Panc1 (cell line): ENCODE measurements at regions not wholly inside any gene's neighbourhood (a gene's known extent, or its start where the extent isn't known, plus 50 kb on each side); places are given as distances from the start of the nearest gene placed in this dataset.

Source experiments
- POLR2AphosphoS5 ChIP-seq: IDR thresholded peaks from 2 replicates; pipeline ENCODE4 v1.6.1; 2012; ENCODE audit warnings: mild to moderate bottlenecking, low read depth, low read length, moderate library complexity
- REST ChIP-seq, 2 experiments: IDR thresholded peaks; 2 replicates each; pipeline ENCODE4 v1.6.1; 2011 to 2012; ENCODE audit warnings: low read depth in 2 of 2, control low read depth in 1 of 2, low read length in 1 of 2, mild to moderate bottlenecking in 1 of 2, moderate library complexity in 1 of 2; ENCODE audit not compliant: insufficient read depth in 1 of 2
- SIN3A ChIP-seq: IDR thresholded peaks from 2 replicates; pipeline ENCODE4 v1.6.1; 2012; ENCODE audit warnings: low read depth, mild to moderate bottlenecking, low read length, moderate library complexity, borderline replicate concordance; ENCODE audit not compliant: insufficient read depth
- TF ChIP-seq, protein P1 (sequence below): fragments of 450-650 bp; IDR thresholded peaks from 2 replicates; pipeline ENCODE4 v1.5.1; 2017; ENCODE audit warnings: mild to moderate bottlenecking

DNA sequence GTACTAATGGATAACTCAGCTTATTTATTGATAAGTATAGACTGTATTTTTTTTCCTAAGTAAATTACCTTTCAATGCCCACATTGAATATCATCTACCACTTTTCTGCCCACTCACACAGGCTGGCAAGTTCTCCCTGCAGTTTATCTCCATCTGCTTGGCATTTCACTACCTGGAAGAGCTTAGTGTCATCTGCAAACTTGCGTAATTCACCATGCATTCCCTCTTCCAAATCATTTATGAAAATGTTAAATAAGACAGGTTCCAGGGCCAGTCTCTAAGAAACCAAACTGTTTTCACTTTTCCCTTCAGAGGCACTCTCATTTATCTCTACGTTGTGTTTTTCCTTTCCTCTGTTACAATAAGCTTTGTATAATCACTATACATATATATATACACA is 1076.6 kb downstream of the IGSF11 start:
- TF ChIP-seq, protein P1, sequence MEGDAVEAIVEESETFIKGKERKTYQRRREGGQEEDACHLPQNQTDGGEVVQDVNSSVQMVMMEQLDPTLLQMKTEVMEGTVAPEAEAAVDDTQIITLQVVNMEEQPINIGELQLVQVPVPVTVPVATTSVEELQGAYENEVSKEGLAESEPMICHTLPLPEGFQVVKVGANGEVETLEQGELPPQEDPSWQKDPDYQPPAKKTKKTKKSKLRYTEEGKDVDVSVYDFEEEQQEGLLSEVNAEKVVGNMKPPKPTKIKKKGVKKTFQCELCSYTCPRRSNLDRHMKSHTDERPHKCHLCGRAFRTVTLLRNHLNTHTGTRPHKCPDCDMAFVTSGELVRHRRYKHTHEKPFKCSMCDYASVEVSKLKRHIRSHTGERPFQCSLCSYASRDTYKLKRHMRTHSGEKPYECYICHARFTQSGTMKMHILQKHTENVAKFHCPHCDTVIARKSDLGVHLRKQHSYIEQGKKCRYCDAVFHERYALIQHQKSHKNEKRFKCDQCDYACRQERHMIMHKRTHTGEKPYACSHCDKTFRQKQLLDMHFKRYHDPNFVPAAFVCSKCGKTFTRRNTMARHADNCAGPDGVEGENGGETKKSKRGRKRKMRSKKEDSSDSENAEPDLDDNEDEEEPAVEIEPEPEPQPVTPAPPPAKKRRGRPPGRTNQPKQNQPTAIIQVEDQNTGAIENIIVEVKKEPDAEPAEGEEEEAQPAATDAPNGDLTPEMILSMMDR = no peak
- TF ChIP-seq POLR2AphosphoS5 (no peak), REST (IDR thresholded peaks at IDR 0.05; ENCODE audit: insufficient read depth in 1 of 2, low read depth in 2 of 2, low read length in 1 of 2) (no peak), SIN3A (no peak)
